Activated T-cell treated with anti-CD3 and anti-CD28 coated beads for 24 hours (primary cell): ENCODE measurements at regions not wholly inside any gene's neighbourhood (a gene's known extent, or its start where the extent isn't known, plus 50 kb on each side); places are given as distances from the start of the nearest gene placed in this dataset.
"Not testable (repeated sequence)": the region's sequence is repeated elsewhere in the genome, so short reads cannot be mapped to it uniquely, and the experiment has no call there.

ENCODE experiments used
- DNase-seq: peaks from one replicate; pipeline ENCODE4 v3.0.0-alpha.2; 2020; ENCODE audit warnings: low read depth

GRCh38 chr20:57787151-57787989 lies 77.6 kb upstream of the PMEPA1 start:
- DNase-seq, result no peak

- no peak for DNase-seq
Measured at GRCh38 chr20:57786304-57786932, 76.6 kb upstream of the PMEPA1 start.

- no peak for DNase-seq
Measured at GRCh38 chr20:57785720-57786119, 75.9 kb upstream of the PMEPA1 start.

DNA sequence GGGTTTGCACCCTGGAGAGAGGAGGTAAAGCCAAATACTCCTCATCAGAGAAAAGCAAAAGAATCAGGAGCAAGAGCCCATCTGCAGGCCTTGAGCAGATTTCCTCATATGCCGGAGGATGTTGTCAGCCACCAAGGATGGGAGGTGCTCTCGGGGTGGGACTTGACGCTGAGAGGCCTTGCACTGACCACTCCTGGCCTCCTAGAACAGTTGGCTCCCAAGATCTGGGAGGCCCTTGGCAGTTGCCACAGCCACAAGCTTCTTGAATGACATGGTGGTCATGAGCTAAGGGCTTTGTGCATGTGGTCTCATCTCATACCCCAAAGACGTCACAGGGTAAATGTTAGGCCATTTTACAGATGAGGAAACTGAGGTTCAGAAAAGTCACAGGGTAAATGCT lies 75.2 kb upstream of the PMEPA1 start:
- DNase-seq, result no peak

- DNase-seq, result no peak
Measured at GRCh38 chr20:57783956-57784837, 74.4 kb upstream of the PMEPA1 start.

DNA sequence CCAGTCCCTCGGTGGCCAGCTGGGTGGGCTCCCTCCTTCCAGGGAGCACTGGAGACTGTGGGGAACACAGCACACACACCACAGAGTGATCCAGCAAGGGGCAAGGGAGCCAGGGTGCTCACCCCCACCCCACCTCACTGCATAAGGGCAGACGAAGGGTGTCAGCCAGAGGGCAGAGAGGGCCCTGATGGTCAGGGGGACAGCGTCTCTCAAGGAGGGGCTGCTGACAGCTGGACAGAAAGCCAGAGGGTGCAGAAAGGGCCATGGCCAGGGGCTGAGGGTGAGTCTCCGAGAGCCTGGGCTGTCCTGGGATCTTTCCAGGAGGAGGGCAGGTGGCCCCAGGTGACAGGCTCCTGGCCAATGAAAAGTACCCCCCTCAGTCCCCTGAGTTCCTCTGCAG lies 73.4 kb upstream of the PMEPA1 start:
- DNase-seq, result no peak

- DNase-seq, result no peak
Measured at GRCh38 chr20:57782631-57783041, 72.8 kb upstream of the PMEPA1 start.

DNA sequence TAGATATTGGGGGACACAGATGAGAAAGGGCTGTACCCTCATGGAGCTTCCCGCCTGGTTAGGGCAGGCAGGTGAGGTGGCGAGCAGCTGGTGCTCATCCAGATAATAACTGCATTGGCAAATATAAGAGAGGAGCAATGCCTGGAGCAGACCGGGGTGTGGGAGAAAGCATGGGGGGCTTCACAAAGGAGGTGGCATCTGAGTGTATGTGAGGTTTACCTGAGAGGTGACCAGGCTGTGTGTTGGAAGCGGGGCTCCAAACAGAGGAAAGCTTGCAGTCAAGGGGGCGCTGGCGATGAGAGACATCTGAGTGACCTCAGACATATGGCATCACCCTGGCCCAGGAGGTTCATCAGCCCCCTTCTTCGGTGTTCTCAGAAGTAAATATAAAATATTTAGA lies 72.1 kb upstream of the PMEPA1 start:
- DNase-seq, result no peak

- no peak for DNase-seq
Measured at GRCh38 chr20:57780906-57781305, 71.1 kb upstream of the PMEPA1 start.

DNA sequence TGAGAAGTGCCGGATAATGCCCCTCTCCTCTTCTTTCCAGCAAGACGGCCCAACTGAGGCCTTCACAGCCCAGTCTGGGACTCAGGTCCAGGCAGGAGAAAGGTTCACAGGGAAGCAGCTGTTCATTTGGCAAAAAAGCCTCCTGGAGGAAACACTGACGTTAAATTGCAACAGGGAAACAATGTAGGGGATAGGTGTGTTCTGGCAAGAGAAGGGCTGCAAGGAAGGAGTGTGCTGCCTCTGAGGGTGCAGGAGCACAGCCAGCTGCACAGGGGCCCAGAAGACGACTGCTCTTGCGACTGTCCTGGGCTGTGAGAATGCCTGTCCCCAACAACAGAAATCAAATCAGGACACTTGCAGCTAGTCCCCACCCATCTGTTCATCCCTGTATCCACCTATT lies 70.6 kb upstream of the PMEPA1 start:
- DNase-seq, result no peak

GRCh38 chr20:57779401-57780003 lies 69.7 kb upstream of the PMEPA1 start:
- no peak for DNase-seq

DNA sequence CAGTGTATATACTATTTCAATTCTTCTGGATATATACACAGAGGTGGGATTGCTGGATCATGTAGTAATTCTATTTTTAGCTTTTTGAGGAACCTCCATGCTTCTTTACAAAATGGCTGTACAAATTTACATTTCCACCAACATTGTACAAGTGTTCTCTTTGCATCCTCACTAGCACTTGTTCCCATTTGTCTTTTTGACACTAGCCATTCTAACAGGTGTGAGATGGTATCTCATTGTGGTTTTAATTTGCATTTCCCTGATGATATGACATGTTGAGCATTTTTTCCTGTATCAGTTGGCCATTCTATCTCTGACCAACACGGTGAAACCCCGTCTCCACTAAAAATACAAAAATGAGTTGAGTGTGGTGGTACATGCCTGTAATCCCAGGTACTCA lies 68.1 kb upstream of the PMEPA1 start:
- DNase-seq, result no peak

GRCh38 chr20:57774951-57775350 lies 65.1 kb upstream of the PMEPA1 start:
- no peak for DNase-seq

- DNase-seq, result no peak
Measured at GRCh38 chr20:57774111-57774880, 64.5 kb upstream of the PMEPA1 start.

DNA sequence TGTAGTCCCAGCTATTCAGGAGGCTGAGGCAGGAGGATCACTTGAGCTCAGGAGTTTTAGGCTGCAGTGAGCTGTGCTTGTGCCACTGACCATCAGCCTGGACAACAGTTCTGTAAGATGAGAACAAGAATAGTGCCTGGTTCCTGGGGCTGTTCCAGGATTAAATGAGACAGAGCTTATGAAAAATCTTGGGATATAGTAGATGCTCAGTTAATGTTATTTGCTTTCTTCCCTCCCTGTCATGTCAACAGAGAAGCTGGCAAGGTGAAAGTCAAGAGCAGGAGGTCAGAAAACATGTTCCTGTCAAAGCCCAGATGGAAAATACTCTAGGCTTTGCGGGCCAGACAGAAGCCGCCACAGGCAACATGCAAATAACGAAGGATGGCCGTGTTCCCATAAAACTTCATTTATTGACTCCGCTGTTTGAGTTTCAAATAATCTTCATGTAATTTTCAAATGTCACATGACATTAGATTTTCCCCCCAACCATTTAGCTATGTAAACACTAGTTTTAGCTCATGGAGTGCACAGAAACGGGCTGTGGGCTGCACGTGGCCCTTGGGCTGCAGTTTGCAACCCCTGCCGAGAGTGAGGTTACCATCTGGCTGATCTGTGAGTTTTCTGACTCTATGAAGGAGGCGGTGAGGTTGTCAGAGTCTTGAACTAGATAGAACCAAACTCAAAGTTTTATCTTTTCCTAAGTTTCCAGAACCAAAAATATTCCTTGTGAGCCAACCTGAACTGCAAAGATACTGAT lies 63.4 kb upstream of the PMEPA1 start:
- no peak for DNase-seq

DNA sequence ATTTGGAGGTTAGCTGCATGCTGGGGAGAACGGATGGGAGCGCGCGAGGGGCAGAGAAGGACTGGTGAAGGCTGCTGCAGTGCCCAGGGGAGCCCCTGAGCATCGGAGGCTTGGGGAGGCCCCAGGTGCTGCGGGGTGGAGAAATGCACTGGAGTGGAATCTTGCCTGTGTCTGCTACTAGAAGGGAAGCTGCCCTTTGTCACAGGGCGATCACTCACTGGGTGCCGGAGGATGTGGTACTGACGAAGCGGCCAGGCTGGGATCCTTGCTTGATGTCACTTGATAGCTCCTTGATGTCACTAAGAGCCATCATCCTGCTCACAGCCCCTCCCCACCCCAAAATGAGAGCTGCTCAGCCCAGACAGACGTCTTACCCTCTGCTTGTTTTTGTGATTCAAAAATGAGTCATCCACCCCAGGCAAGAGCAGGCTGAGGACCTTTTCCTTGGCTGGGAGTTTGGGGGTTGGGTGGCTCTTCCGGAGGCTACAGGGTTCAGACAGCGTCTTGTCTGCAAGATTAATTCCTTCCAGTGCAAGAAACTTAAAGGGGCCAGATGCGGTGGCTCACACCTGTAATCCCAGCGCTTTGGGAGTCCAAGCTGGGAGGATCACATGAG lies 62.6 kb upstream of the PMEPA1 start:
- DNase-seq, result no peak

DNA sequence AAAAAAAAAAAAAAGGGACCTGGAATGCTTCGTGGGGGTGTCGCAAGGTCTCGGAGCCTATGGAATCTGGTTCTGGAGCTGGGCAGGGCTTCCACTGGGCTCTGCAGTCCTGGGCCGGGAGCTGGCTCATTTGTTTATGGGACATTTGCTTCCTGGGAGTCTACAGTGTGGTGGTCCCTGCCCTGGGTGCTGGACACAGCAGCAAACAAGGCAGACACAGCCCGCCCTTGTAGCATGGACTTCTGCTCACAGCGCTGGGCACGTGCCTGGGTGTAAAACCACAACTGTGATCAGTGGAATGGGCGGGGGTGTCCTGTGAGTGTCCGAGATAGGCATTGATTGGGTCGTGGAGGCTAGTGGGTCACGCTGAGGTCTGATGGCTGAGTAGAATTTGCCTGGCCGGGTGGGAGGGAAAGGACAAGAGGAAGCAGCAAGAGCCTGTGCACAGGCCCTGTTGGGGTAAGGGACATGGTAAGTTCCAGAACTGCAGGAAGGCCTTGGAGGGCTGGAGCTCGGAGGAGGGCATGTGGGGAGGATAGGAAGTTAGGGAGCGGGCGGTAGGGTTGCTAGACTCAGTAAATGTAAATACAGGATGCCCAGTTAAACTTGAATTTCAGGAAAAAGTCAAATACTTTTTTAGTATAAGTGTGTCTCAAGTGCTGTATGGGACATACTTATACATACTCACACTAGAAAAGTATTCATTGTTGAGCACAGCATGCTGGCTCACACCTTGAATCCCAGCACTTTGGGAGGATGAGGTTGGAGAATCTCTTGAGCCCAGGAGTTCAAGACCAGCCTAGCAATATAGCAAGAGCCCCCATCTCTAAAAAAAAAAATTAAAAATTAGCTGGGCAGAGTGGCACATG lies 61.3 kb upstream of the PMEPA1 start:
- DNase-seq, result no peak

- DNase-seq, result not testable (repeated sequence)
Measured at GRCh38 chr20:57770401-57770800, 60.6 kb upstream of the PMEPA1 start.

GRCh38 chr20:57769756-57770155 lies 59.9 kb upstream of the PMEPA1 start:
- no peak for DNase-seq
